ENCODE measurements at regions not wholly inside any gene's neighbourhood (a gene's known extent, or its start where the extent isn't known, plus 50 kb on each side); places are given as distances from the start of the nearest gene placed in this dataset.

DNA sequence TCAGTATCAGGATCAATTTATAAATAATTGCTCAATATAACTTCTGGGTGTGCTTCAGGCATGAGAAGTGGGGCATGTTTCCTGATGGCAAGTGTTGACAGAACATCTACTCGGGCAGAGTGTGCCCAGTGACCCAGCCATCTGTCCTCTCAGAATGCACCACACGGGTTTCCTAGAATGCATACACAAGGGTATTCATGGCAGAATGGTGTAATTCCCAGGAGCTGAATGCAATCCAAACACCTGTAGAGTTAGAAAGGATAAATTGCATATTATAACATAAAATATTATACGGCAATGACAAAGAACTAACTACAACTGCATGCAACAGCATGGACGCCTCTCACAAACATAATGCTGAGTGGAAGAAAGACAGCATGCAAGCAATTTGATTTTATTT is 391.9 kb downstream of the SIPA1L2 start:
- TF ChIP-seq, protein P1, sequence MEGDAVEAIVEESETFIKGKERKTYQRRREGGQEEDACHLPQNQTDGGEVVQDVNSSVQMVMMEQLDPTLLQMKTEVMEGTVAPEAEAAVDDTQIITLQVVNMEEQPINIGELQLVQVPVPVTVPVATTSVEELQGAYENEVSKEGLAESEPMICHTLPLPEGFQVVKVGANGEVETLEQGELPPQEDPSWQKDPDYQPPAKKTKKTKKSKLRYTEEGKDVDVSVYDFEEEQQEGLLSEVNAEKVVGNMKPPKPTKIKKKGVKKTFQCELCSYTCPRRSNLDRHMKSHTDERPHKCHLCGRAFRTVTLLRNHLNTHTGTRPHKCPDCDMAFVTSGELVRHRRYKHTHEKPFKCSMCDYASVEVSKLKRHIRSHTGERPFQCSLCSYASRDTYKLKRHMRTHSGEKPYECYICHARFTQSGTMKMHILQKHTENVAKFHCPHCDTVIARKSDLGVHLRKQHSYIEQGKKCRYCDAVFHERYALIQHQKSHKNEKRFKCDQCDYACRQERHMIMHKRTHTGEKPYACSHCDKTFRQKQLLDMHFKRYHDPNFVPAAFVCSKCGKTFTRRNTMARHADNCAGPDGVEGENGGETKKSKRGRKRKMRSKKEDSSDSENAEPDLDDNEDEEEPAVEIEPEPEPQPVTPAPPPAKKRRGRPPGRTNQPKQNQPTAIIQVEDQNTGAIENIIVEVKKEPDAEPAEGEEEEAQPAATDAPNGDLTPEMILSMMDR (IDR thresholded peaks at IDR 0.05; ENCODE audit: extremely low read depth in 1 of 2, insufficient read depth in 1 of 2, low read depth in 1 of 2, low read length in 2 of 2) = no peak
- TF ChIP-seq POLR2A (IDR thresholded peaks at IDR 0.05; ENCODE audit: low read depth, low read length) (no peak), EZH2 (IDR thresholded peaks at IDR 0.05; ENCODE audit: borderline replicate concordance, low read depth, low read length, severe bottlenecking) (no peak), POLR2AphosphoS5 (IDR thresholded peaks at IDR 0.05; ENCODE audit: insufficient read depth, low read depth, low read length) (no peak), JUN (IDR thresholded peaks at IDR 0.05; ENCODE audit: borderline replicate concordance, insufficient read depth, insufficient read length, low read depth) (no peak), GATA2 (IDR thresholded peaks at IDR 0.05; ENCODE audit: insufficient read depth, insufficient read length, low read depth, low read length) (no peak)
- TF ChIP-seq, protein P2, sequence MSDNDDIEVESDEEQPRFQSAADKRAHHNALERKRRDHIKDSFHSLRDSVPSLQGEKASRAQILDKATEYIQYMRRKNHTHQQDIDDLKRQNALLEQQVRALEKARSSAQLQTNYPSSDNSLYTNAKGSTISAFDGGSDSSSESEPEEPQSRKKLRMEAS (IDR thresholded peaks at IDR 0.05; ENCODE audit: insufficient read depth, insufficient read length) = no peak

Data from endothelial cell of umbilical vein (primary cell).